Transverse colon (tissue), 4 donors: ENCODE measurements at regions not wholly inside any gene's neighbourhood (a gene's known extent, or its start where the extent isn't known, plus 50 kb on each side); places are given as distances from the start of the nearest gene placed in this dataset.

ENCODE experiments used
- DNase-seq: peaks from one replicate; pipeline ENCODE4 v3.0.0-alpha.2; 2019
- H3K27ac ChIP-seq, 4 donors: fragments of 200-600 bp; sonication (generic); 2 replicates each; pipeline ENCODE4 v1.5.1; 2016 to 2018; ENCODE audit warnings: inconsistent platforms in 4 of 4
- H3K27me3 ChIP-seq: fragments of 200-600 bp; sonication (generic); 2 replicates; pipeline ENCODE4 v1.5.1; 2017; ENCODE audit warnings: inconsistent platforms
- H3K36me3 ChIP-seq, 4 donors: fragments of 200-600 bp; sonication (generic); 2 replicates each; pipeline ENCODE4 v1.5.1; 2017 to 2019; ENCODE audit warnings: inconsistent platforms in 4 of 4
- H3K4me1 ChIP-seq, 4 donors: fragments of 200-600 bp; sonication (generic); 2 replicates each; pipeline ENCODE4 v1.5.1; 2017 to 2020; ENCODE audit warnings: inconsistent platforms in 4 of 4
- H3K4me3 ChIP-seq, 4 donors: fragments of 200-600 bp; sonication (generic); 1 replicate in 1 of 4; 2 replicates in 3 of 4; pipeline versions ENCODE4 v1.5.1 to v1.6.1; 2017 to 2019; ENCODE audit warnings: inconsistent platforms in 4 of 4
- H3K9me3 ChIP-seq, 2 donors: fragments of 200-600 bp; sonication (generic); 2 replicates each; pipeline ENCODE4 v1.5.1; 2017 to 2019; ENCODE audit warnings: inconsistent platforms in 2 of 2
- CTCF ChIP-seq, 5 experiments: fragments of 200-600 bp in 3 of 5; fragments of 450-650 bp in 2 of 5; sonication (generic) in 3 of 5; IDR thresholded peaks; 1 replicate in 2 of 5; 2 replicates in 3 of 5; pipeline ENCODE4 v1.5.1; 2016 to 2017; ENCODE audit warnings: antibody characterized with exemption in 5 of 5, inconsistent platforms in 3 of 5, mild to moderate bottlenecking in 2 of 5, moderate library complexity in 1 of 5
- EP300 ChIP-seq: sonication (generic); formaldehyde crosslinking; IDR thresholded peaks from one replicate; pipeline ENCODE4 v1.6.1; 2017; ENCODE audit warnings: antibody characterized with exemption, low read depth
- POLR2A ChIP-seq: fragments of 450-650 bp; IDR thresholded peaks from one replicate; pipeline ENCODE4 v1.6.1; 2016; ENCODE audit warnings: antibody characterized with exemption, mild to moderate bottlenecking, moderate library complexity
- POLR2AphosphoS5 ChIP-seq, 3 donors: sonication (generic); formaldehyde crosslinking; IDR thresholded peaks; one replicate each; pipeline ENCODE4 v1.6.1; 2016; ENCODE audit warnings: antibody characterized with exemption in 3 of 3
- WGBS, 2 donors: methylation state at CpG; one replicate each; pipeline ENCODE4 v1.1.5; 2018; ENCODE audit warnings: low coverage in 1 of 2; 5-methylcytosine and 5-hydroxymethylcytosine counted together
- in situ Hi-C, 4 donors: fragments of 200-750 bp; cut with MboI; loops; one replicate each; pipeline versions ENCODE4 v1.15.0 to v1.15.1; 2017; ENCODE audit warnings: low sequenced_read_pairs in 3 of 4, low pct_ligation_motif_present in 1 of 4, low pct_unique_long_range_greater_than_20kb in 1 of 4
- intact Hi-C: fragments of 100-400 bp; cut with DNase I; formaldehyde crosslinking; loops from one replicate; pipeline ENCODE4 v1.15.1; 2023; ENCODE audit warnings: low total_unique reads

GRCh38 chr4:14260591-14260990, 633.1 kb upstream of the BOD1L1 start:
- Histone ChIP-seq H3K9me3 (no peaks in the 10 kb centered on the region), H3K36me3 (no peaks in the 10 kb centered on the region), H3K27ac (no peak overlapping the region), H3K4me1 (no peaks in the 10 kb centered on the region), H3K27me3 (no peaks in the 10 kb centered on the region), H3K4me3 (no peak overlapping the region)
- in situ Hi-C loops (no loop called here), intact Hi-C loops (no loop called here)
- TF ChIP-seq CTCF (IDR thresholded peaks at IDR 0.05) (no peak), POLR2AphosphoS5 (IDR thresholded peaks at IDR 0.05) (no peak), POLR2A (no peak), EP300 (no peak)
- no peak for DNase-seq
- WGBS, 2 donors, result 80 to 95% methylated on average over 3 of the region's 3 CpGs

DNA sequence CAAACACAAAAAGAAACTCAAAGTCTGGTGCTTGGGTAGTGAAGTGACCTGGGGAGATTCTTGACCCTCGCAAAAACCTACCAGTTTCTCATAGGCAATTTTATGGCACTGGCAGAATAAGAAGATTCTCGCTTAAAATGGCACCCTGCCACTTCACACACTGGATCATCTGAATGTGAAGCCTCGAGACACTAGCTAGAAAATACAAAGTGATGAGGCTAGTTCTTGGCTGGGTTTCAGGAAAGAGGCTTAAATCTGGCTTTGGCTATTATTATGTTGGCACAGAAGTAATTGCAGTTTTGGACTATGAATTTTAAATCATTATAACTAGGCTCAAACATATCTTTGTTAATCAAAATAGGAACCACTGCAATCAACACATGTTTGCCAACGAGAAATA, 634.7 kb upstream of the BOD1L1 start:
- DNase-seq, result no peak
- no peak for TF ChIP-seq CTCF (IDR thresholded peaks at IDR 0.05)
- no peak for TF ChIP-seq POLR2A
- TF ChIP-seq EP300, result no peak
- no peak for TF ChIP-seq POLR2AphosphoS5 (IDR thresholded peaks at IDR 0.05)
- Histone ChIP-seq H3K9me3 (no peaks in the 10 kb centered on the region), H3K4me1 (no peaks in the 10 kb centered on the region), H3K27me3 (no peaks in the 10 kb centered on the region), H3K4me3 (no peak overlapping the region), H3K36me3 (no peaks in the 10 kb centered on the region), H3K27ac (no peak overlapping the region)
- WGBS, 2 donors, result 59 to 86% methylated on average over 1 to 4 of the region's 4 CpGs
- intact Hi-C loops (no loop called here), in situ Hi-C loops (no loop called here)

- DNase-seq, result no peak
- Histone ChIP-seq H3K36me3 (no peaks in the 10 kb centered on the region), H3K27me3 (no peaks in the 10 kb centered on the region), H3K4me3 (no peak overlapping the region), H3K4me1 (no peaks in the 10 kb centered on the region), H3K9me3 (no peaks in the 10 kb centered on the region), H3K27ac (no peak overlapping the region)
- WGBS, 2 donors, result 81 to 87% methylated on average over 2 to 4 of the region's 4 CpGs
- intact Hi-C loops, result no loop called here
- in situ Hi-C loops, result no loop called here
- no peak for TF ChIP-seq EP300
- no peak for TF ChIP-seq POLR2AphosphoS5 (IDR thresholded peaks at IDR 0.05)
- no peak for TF ChIP-seq POLR2A
- TF ChIP-seq CTCF (IDR thresholded peaks at IDR 0.05), result no peak
Observed at GRCh38 chr4:14264437-14264836, 636.9 kb upstream of the BOD1L1 start.

GRCh38 chr4:14265651-14266050, 638.1 kb upstream of the BOD1L1 start:
- intact Hi-C loops, result no loop called here
- in situ Hi-C loops, result no loop called here
- Histone ChIP-seq H3K27me3 (no peaks in the 10 kb centered on the region), H3K27ac (no peak overlapping the region), H3K36me3 (no peaks in the 10 kb centered on the region), H3K9me3 (no peaks in the 10 kb centered on the region), H3K4me1 (no peaks in the 10 kb centered on the region), H3K4me3 (no peak overlapping the region)
- TF ChIP-seq POLR2AphosphoS5 (IDR thresholded peaks at IDR 0.05), result no peak
- TF ChIP-seq POLR2A, result no peak
- no peak for TF ChIP-seq CTCF (IDR thresholded peaks at IDR 0.05)
- no peak for TF ChIP-seq EP300
- WGBS, 2 donors, result 88% methylated on average over 5 of the region's 5 CpGs
- DNase-seq, result no peak
